ENCODE measurements at regions not wholly inside any gene's neighbourhood (a gene's known extent, or its start where the extent isn't known, plus 50 kb on each side); places are given as distances from the start of the nearest gene placed in this dataset.
"Not testable (repeated sequence)": the region's sequence is repeated elsewhere in the genome, so short reads cannot be mapped to it uniquely, and the experiment has no call there.

GRCh38 chr20:47925593-47925992 is 140.3 kb upstream of the SULF2 start:
- no peaks in the 10 kb centered on the region for H3K9me3 ChIP-seq
- no peak overlapping the region for H3K27ac ChIP-seq
- TF ChIP-seq POLR2A (IDR thresholded peaks at IDR 0.05) (no peak), CTCF (IDR thresholded peaks at IDR 0.05) (no peak)
- DNase-seq, result no peak
- intact Hi-C loops (cut with DNase I; ENCODE audit: low total_unique reads), result no loop called here
- H3K4me1 ChIP-seq, result no peaks in the 10 kb centered on the region
- no peak overlapping the region for H3K4me3 ChIP-seq
- no peaks in the 10 kb centered on the region for H3K27me3 ChIP-seq
- no peaks in the 10 kb centered on the region for H3K36me3 ChIP-seq

- no peak for DNase-seq
- no peak for TF ChIP-seq CTCF (IDR thresholded peaks at IDR 0.05)
- no peak for TF ChIP-seq POLR2A (IDR thresholded peaks at IDR 0.05)
- Histone ChIP-seq H3K27me3 (no peaks in the 10 kb centered on the region), H3K36me3 (no peaks in the 10 kb centered on the region), H3K4me3 (no peak overlapping the region), H3K9me3 (no peaks in the 10 kb centered on the region), H3K4me1 (no peaks in the 10 kb centered on the region), H3K27ac (no peak overlapping the region)
- intact Hi-C loops (cut with DNase I; ENCODE audit: low total_unique reads), result no loop called here
These were observed 137.0 kb upstream of the SULF2 start for GRCh38 chr20:47922269-47922668.

GRCh38 chr20:47921829-47922228 is 136.5 kb upstream of the SULF2 start:
- H3K36me3 ChIP-seq; H3K4me3 ChIP-seq; H3K27me3 ChIP-seq; H3K4me1 ChIP-seq; H3K9me3 ChIP-seq; DNase-seq; H3K27ac ChIP-seq; intact Hi-C loops (cut with DNase I; ENCODE audit: low total_unique reads): not testable (repeated sequence)

GRCh38 chr20:47921408-47921807 is 136.1 kb upstream of the SULF2 start:
- DNase-seq, result no peak
- Histone ChIP-seq H3K4me3 (no peak overlapping the region), H3K27ac (no peak overlapping the region), H3K4me1 (no peaks in the 10 kb centered on the region), H3K27me3 (no peaks in the 10 kb centered on the region), H3K9me3 (no peaks in the 10 kb centered on the region), H3K36me3 (no peaks in the 10 kb centered on the region)
- TF ChIP-seq POLR2A (IDR thresholded peaks at IDR 0.05) (no peak), CTCF (IDR thresholded peaks at IDR 0.05) (no peak)
- intact Hi-C loops (cut with DNase I; ENCODE audit: low total_unique reads), result no loop called here

- Histone ChIP-seq H3K27ac (no peak overlapping the region), H3K4me3 (no peak overlapping the region), H3K36me3 (no peaks in the 10 kb centered on the region), H3K4me1 (no peaks in the 10 kb centered on the region), H3K9me3 (no peaks in the 10 kb centered on the region), H3K27me3 (no peaks in the 10 kb centered on the region)
- no peak for DNase-seq
- TF ChIP-seq POLR2A (IDR thresholded peaks at IDR 0.05) (no peak), CTCF (IDR thresholded peaks at IDR 0.05) (no peak)
- intact Hi-C loops (cut with DNase I; ENCODE audit: low total_unique reads), result no loop called here
These were observed 132.3 kb upstream of the SULF2 start for GRCh38 chr20:47917549-47918070.

- H3K9me3 ChIP-seq, result no peaks in the 10 kb centered on the region
- TF ChIP-seq CTCF (IDR thresholded peaks at IDR 0.05) (no peak), POLR2A (IDR thresholded peaks at IDR 0.05) (no peak)
- no peaks in the 10 kb centered on the region for H3K4me1 ChIP-seq
- DNase-seq, result no peak
- H3K27ac ChIP-seq, result no peak overlapping the region
- no peaks in the 10 kb centered on the region for H3K27me3 ChIP-seq
- intact Hi-C loops (cut with DNase I; ENCODE audit: low total_unique reads), result no loop called here
- no peaks in the 10 kb centered on the region for H3K36me3 ChIP-seq
- no peak overlapping the region for H3K4me3 ChIP-seq
These were observed 130.2 kb upstream of the SULF2 start for GRCh38 chr20:47915495-47915894.
